Endothelial cell of umbilical vein (primary cell): ENCODE measurements at regions not wholly inside any gene's neighbourhood (a gene's known extent, or its start where the extent isn't known, plus 50 kb on each side); places are given as distances from the start of the nearest gene placed in this dataset.

Experiments
- BruUV-seq: library from RNA; stranded (reverse); fragments of 400-500 nt; replicated peaks from 2 replicates; lab custom pipeline; 2021; lab: Mats Ljungman, UMichigan
- CTCF ChIA-PET: fragments of 300-600, 350-600 bp; sonication (Branson Sonifier 250); formaldehyde crosslinking; loops from one replicate; lab custom pipeline; 2021; ENCODE audit warnings: antibody characterized with exemption, inconsistent platforms; lab: Charles Lee
- POLR2A ChIA-PET: fragments of 300-600, 350-600 bp; sonication (Branson Sonifier 250); formaldehyde crosslinking; loops from one replicate; lab custom pipeline; 2021; ENCODE audit warnings: antibody characterized with exemption, inconsistent platforms; lab: Charles Lee
- DNase-seq: peaks from one replicate; pipeline ENCODE4 v3.0.0-alpha.2; 2011; ENCODE audit warnings: low read depth, low spot score
- FAIRE-seq: peaks from 2 replicates; lab custom pipeline; 2011; peaks lifted over from hg19 to GRCh38; lab: Jason Lieb, UNC
- H2AFZ ChIP-seq: 2 replicates; pipeline ENCODE4 v1.6.0; 2012; ENCODE audit warnings: low read depth, low read length, control low read depth, inconsistent platforms
- H3K27ac ChIP-seq: 2 replicates; pipeline ENCODE4 v1.5.1; 2011; ENCODE audit warnings: low read depth, mild to moderate bottlenecking, control low read depth, low read length, moderate library complexity; ENCODE audit not compliant: insufficient read depth
- H3K27me3 ChIP-seq, 2 experiments: 2 replicates each; pipeline versions ENCODE4 v1.6.0 to v1.6.1; 2011; ENCODE audit warnings: low read length in 2 of 2, mixed read lengths in 1 of 2; ENCODE audit not compliant: control insufficient read depth in 2 of 2, insufficient read depth in 2 of 2
- H3K36me3 ChIP-seq, 2 experiments: 2 replicates in 1 of 2; 3 replicates in 1 of 2; pipeline ENCODE4 v1.5.1; 2011; ENCODE audit warnings: low read length in 2 of 2, mild to moderate bottlenecking in 1 of 2, moderate library complexity in 1 of 2; ENCODE audit not compliant: control insufficient read depth in 2 of 2, insufficient read depth in 2 of 2; ENCODE audit errors: extremely low read depth in 1 of 2
- H3K4me1 ChIP-seq: 3 replicates; pipeline ENCODE4 v1.5.1; 2011; ENCODE audit warnings: mild to moderate bottlenecking, low read length; ENCODE audit not compliant: control insufficient read depth, insufficient read depth; ENCODE audit errors: extremely low read depth
- H3K4me2 ChIP-seq: 2 replicates; pipeline ENCODE4 v1.6.1; 2011; ENCODE audit warnings: low read length, control low read depth, mixed read lengths; ENCODE audit not compliant: insufficient read depth
- H3K4me3 ChIP-seq, 3 experiments: fragments of 200-600 bp in 1 of 3; sonication (generic), shearing (Covaris generic) in 1 of 3; replicated peaks in 1 of 3; 2 replicates each; pipeline ENCODE4 v1.5.1; 2011 to 2016; ENCODE audit warnings: control low read depth in 3 of 3, low read length in 3 of 3, mild to moderate bottlenecking in 2 of 3, inconsistent platforms in 1 of 3, low read depth in 1 of 3, moderate library complexity in 1 of 3; ENCODE audit not compliant: insufficient read depth in 1 of 3
- H3K79me2 ChIP-seq: 2 replicates; pipeline ENCODE4 v1.6.0; 2012; ENCODE audit warnings: low read length, inconsistent platforms; ENCODE audit not compliant: control insufficient read depth, insufficient read depth
- H3K9ac ChIP-seq: replicated peaks from 2 replicates; pipeline ENCODE3; 2011; ENCODE audit warnings: low read length, control low read depth; ENCODE audit not compliant: insufficient read depth; ENCODE audit errors: extremely low read depth
- H3K9me1 ChIP-seq: replicated peaks from 3 replicates; pipeline ENCODE4 v1.6.0; 2011; ENCODE audit warnings: mild to moderate bottlenecking, low read length; ENCODE audit not compliant: control insufficient read depth, insufficient read depth; ENCODE audit errors: extremely low read depth
- H3K9me3 ChIP-seq: replicated peaks from 2 replicates; pipeline ENCODE4 v1.5.1; 2012; ENCODE audit warnings: low read length, inconsistent platforms; ENCODE audit not compliant: control insufficient read depth, insufficient read depth
- H4K20me1 ChIP-seq: replicated peaks from 2 replicates; pipeline ENCODE3; 2011; ENCODE audit warnings: mild to moderate bottlenecking, low read length; ENCODE audit not compliant: control insufficient read depth, insufficient read depth; ENCODE audit errors: extremely low read depth
- CTCF ChIP-seq, 2 donors: IDR thresholded peaks; 1 replicate in 1 of 2; 2 replicates in 1 of 2; pipeline ENCODE4 v1.5.1; 2011; ENCODE audit warnings: low read length in 2 of 2, mild to moderate bottlenecking in 2 of 2, moderate library complexity in 2 of 2, control low read depth in 1 of 2, inconsistent platforms in 1 of 2, low read depth in 1 of 2; ENCODE audit not compliant: insufficient read depth in 1 of 2; ENCODE audit errors: extremely low read depth in 1 of 2
- EZH2 ChIP-seq: IDR thresholded peaks from 2 replicates; pipeline ENCODE4 v1.6.1; 2012; ENCODE audit warnings: borderline replicate concordance, low read depth, mild to moderate bottlenecking, moderate library complexity, low read length, inconsistent platforms; ENCODE audit not compliant: severe bottlenecking
- FOS ChIP-seq: IDR thresholded peaks from 2 replicates; pipeline ENCODE4 v1.6.1; 2011; ENCODE audit warnings: mild to moderate bottlenecking, low read length, moderate library complexity, borderline replicate concordance; ENCODE audit not compliant: insufficient read depth
- GATA2 ChIP-seq: IDR thresholded peaks from 2 replicates; pipeline ENCODE4 v1.7.0; 2011; ENCODE audit warnings: low read depth, mild to moderate bottlenecking, moderate library complexity, mixed read lengths, low read length; ENCODE audit not compliant: insufficient read length, insufficient read depth
- JUN ChIP-seq: IDR thresholded peaks from 2 replicates; pipeline ENCODE4 v1.6.1; 2011; ENCODE audit warnings: borderline replicate concordance, low read depth; ENCODE audit not compliant: insufficient read length, insufficient read depth
- MAX ChIP-seq: IDR thresholded peaks from 2 replicates; pipeline ENCODE4 v1.6.1; 2011; ENCODE audit not compliant: insufficient read depth, insufficient read length
- MYC ChIP-seq: IDR thresholded peaks from one replicate; pipeline ENCODE4 v1.6.1; 2011; ENCODE audit warnings: mild to moderate bottlenecking, low read depth, low read length
- POLR2A ChIP-seq: IDR thresholded peaks from 2 replicates; pipeline ENCODE4 v1.6.1; 2012; ENCODE audit warnings: low read depth, mild to moderate bottlenecking, control low read depth, low read length
- POLR2AphosphoS5 ChIP-seq: IDR thresholded peaks from 2 replicates; pipeline ENCODE4 v1.6.1; 2012; ENCODE audit warnings: low read depth, mild to moderate bottlenecking, control low read depth, low read length, moderate library complexity; ENCODE audit not compliant: insufficient read depth
- dilution Hi-C: fragments of 300-500 bp; cut with MboI; formaldehyde crosslinking; loops from one replicate; pipeline ENCODE4 v1.15.0; 2019; ENCODE audit warnings: low sequenced_read_pairs; ENCODE audit not compliant: extremely low pct_ligation_motif_present
- intact Hi-C: fragments of 100-400 bp; cut with micrococcal nuclease; formaldehyde crosslinking; loops from one replicate; pipeline ENCODE4 v1.10.0; 2022

- FAIRE-seq (no peak), DNase-seq (no peak)
- no peaks in the 10 kb centered on the region for H3K9me1 ChIP-seq
- no peaks in the 10 kb centered on the region for H3K79me2 ChIP-seq
- ChIA-PET POLR2A (no interaction called here), CTCF (no interaction called here)
- BruUV-seq: no TSS peak
- H3K4me2 ChIP-seq: no peak overlapping the region
- intact Hi-C loops (no loop called here), dilution Hi-C loops (no loop called here)
- H4K20me1 ChIP-seq: no peaks in the 10 kb centered on the region
- no peaks in the 10 kb centered on the region for H3K4me1 ChIP-seq
- peaks cover 4% of the 10 kb centered on the region for H3K9me3 ChIP-seq
- H3K27me3 ChIP-seq: no peaks in the 10 kb centered on the region
- no peaks in the 10 kb centered on the region for H3K36me3 ChIP-seq
- H3K9ac ChIP-seq: no peak overlapping the region
- H3K27ac ChIP-seq: no peak overlapping the region
- TF ChIP-seq POLR2AphosphoS5 (no peak), GATA2 (no peak), EZH2 (no peak), FOS (no peak), MAX (no peak), CTCF (IDR thresholded peaks at IDR 0.05; ENCODE audit: extremely low read depth in 1 of 2, insufficient read depth in 1 of 2, low read depth in 1 of 2, low read length in 2 of 2) (no peak), MYC (no peak), JUN (no peak), POLR2A (no peak)
- no peak overlapping the region for H2AFZ ChIP-seq
- no peak overlapping the region for H3K4me3 ChIP-seq
These were observed 145.7 kb upstream of the MDGA2 start for GRCh38 chr14:47821135-47821534.
